HEK293T (cell line): ENCODE measurements at regions not wholly inside any gene's neighbourhood (a gene's known extent, or its start where the extent isn't known, plus 50 kb on each side); places are given as distances from the start of the nearest gene placed in this dataset.

Experiments
- ARNT ChIP-seq: fragments of 450-650 bp; IDR thresholded peaks from 2 replicates; pipeline ENCODE4 v1.6.1; 2017; ENCODE audit warnings: mild to moderate bottlenecking
- BHLHE40 ChIP-seq: fragments of 450-650 bp; IDR thresholded peaks from 2 replicates; pipeline ENCODE4 v1.6.1; 2016; ENCODE audit warnings: mild to moderate bottlenecking, moderate library complexity, borderline replicate concordance
- CTBP1 ChIP-seq: fragments of 450-650 bp; IDR thresholded peaks from 2 replicates; pipeline ENCODE4 v1.6.1; 2016; ENCODE audit warnings: borderline replicate concordance
- ELF4 ChIP-seq: fragments of 450-650 bp; IDR thresholded peaks from 2 replicates; pipeline ENCODE4 v1.6.1; 2017; ENCODE audit warnings: antibody characterized with exemption
- FOXA1 ChIP-seq: fragments of 450-650 bp; IDR thresholded peaks from 2 replicates; pipeline ENCODE4 v1.6.1; 2016; ENCODE audit warnings: mild to moderate bottlenecking
- FOXM1 ChIP-seq: fragments of 450-650 bp; IDR thresholded peaks from 2 replicates; pipeline ENCODE4 v1.6.1; 2017; ENCODE audit warnings: mild to moderate bottlenecking, borderline replicate concordance
- L3MBTL2 ChIP-seq: fragments of 450-650 bp; conservative IDR thresholded peaks from 2 replicates; pipeline ENCODE4 v1.6.1; 2016; ENCODE audit warnings: mild to moderate bottlenecking
- NFRKB ChIP-seq: fragments of 450-650 bp; IDR thresholded peaks from 2 replicates; pipeline ENCODE4 v1.6.1; 2016; ENCODE audit warnings: mild to moderate bottlenecking, moderate library complexity
- SP1 ChIP-seq: fragments of 450-650 bp; IDR thresholded peaks from 2 replicates; pipeline ENCODE4 v1.6.1; 2017
- SUZ12 ChIP-seq: fragments of 450-650 bp; IDR thresholded peaks from 2 replicates; pipeline ENCODE4 v1.6.1; 2016; ENCODE audit warnings: mild to moderate bottlenecking
- TARDBP ChIP-seq: fragments of 450-650 bp; IDR thresholded peaks from 2 replicates; pipeline ENCODE4 v1.6.1; 2016
- TF ChIP-seq, protein P1 (sequence below): fragments of 450-650 bp; IDR thresholded peaks from 2 replicates; pipeline ENCODE4 v1.6.1; 2016

DNA sequence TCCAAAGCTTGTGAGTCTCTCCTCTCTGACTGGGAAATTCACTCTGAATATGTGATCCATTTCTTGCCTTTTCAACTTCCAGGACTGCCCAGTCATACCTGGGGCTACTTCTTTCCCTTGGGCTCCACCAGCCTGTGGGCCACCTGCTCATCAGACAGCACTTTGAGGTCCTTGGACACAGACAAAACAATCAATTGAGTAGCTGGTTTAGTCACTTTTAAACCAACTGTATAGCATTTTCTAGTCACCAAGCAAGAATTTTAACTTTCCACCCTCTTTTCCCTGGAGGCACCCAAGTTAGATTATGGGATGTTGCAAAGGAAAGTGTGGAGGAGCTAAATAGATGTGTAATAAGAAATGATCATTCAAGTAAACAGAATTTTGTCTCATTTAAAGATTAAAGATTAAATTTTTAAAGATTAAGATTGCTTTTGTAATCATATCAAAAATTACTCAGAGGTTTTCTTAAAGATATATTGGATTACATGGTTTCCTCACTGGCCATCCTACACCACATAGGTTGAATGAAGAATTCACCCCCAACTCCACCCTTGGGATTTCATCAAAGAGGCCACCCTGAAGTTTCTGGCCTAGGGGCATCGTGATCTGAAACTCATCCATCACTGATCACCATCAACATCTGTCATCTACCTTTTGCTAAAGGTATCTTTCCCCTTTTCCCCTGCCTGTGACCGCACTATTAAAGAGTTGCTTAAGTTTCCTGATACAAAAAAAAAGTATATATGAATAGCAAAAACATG is 219.2 kb upstream of the NR5A2 start:
- no peak for TF ChIP-seq SP1
- no peak for TF ChIP-seq FOXM1
- TF ChIP-seq BHLHE40, result no peak
- TF ChIP-seq ELF4, result no peak
- TF ChIP-seq TARDBP, result no peak
- no peak for TF ChIP-seq SUZ12
- TF ChIP-seq FOXA1, result no peak
- TF ChIP-seq CTBP1, result no peak
- TF ChIP-seq, protein P1, sequence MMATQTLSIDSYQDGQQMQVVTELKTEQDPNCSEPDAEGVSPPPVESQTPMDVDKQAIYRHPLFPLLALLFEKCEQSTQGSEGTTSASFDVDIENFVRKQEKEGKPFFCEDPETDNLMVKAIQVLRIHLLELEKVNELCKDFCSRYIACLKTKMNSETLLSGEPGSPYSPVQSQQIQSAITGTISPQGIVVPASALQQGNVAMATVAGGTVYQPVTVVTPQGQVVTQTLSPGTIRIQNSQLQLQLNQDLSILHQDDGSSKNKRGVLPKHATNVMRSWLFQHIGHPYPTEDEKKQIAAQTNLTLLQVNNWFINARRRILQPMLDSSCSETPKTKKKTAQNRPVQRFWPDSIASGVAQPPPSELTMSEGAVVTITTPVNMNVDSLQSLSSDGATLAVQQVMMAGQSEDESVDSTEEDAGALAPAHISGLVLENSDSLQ, result no peak
- no peak for TF ChIP-seq L3MBTL2
- TF ChIP-seq ARNT, result no peak
- TF ChIP-seq NFRKB, result no peak
